ENCODE measurements at regions not wholly inside any gene's neighbourhood (a gene's known extent, or its start where the extent isn't known, plus 50 kb on each side); places are given as distances from the start of the nearest gene placed in this dataset.

DNA sequence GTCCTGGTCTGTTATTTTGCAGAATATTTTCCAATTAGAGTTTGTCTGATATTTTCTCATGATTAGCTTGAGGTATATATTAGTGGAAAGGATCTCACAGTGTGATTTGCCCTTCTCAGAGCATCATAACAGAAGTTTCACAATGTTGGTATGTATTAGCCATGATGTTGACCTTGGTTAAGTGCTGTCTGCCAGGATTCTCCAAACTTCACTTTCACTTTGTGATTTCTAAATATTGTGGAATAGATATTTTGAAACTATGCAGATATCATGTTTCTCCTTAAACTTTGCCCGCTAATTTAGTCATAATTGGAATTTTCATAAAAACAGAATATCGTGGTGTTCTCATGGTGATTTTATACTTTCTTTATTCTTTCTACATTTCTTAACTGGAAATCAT is 98.0 kb upstream of the DEPDC1 start:
- Histone ChIP-seq H3K27me3 (ENCODE audit: insufficient read depth, poor library complexity, severe bottlenecking) (no peaks in the 10 kb centered on the region), H3K4me3 (replicated peaks; ENCODE audit: insufficient read depth, low read length) (no peak overlapping the region), H3K27ac (replicated peaks) (no peak overlapping the region)
- TF ChIP-seq GABPA (IDR thresholded peaks at IDR 0.05; ENCODE audit: low read depth), result no peak
- no peak for TF ChIP-seq POLR2AphosphoS5 (IDR thresholded peaks at IDR 0.05; ENCODE audit: low read depth)
- TF ChIP-seq, protein P1, sequence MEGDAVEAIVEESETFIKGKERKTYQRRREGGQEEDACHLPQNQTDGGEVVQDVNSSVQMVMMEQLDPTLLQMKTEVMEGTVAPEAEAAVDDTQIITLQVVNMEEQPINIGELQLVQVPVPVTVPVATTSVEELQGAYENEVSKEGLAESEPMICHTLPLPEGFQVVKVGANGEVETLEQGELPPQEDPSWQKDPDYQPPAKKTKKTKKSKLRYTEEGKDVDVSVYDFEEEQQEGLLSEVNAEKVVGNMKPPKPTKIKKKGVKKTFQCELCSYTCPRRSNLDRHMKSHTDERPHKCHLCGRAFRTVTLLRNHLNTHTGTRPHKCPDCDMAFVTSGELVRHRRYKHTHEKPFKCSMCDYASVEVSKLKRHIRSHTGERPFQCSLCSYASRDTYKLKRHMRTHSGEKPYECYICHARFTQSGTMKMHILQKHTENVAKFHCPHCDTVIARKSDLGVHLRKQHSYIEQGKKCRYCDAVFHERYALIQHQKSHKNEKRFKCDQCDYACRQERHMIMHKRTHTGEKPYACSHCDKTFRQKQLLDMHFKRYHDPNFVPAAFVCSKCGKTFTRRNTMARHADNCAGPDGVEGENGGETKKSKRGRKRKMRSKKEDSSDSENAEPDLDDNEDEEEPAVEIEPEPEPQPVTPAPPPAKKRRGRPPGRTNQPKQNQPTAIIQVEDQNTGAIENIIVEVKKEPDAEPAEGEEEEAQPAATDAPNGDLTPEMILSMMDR (IDR thresholded peaks at IDR 0.05; ENCODE audit: insufficient read depth, low read length), result no peak
- TF ChIP-seq, protein P2, sequence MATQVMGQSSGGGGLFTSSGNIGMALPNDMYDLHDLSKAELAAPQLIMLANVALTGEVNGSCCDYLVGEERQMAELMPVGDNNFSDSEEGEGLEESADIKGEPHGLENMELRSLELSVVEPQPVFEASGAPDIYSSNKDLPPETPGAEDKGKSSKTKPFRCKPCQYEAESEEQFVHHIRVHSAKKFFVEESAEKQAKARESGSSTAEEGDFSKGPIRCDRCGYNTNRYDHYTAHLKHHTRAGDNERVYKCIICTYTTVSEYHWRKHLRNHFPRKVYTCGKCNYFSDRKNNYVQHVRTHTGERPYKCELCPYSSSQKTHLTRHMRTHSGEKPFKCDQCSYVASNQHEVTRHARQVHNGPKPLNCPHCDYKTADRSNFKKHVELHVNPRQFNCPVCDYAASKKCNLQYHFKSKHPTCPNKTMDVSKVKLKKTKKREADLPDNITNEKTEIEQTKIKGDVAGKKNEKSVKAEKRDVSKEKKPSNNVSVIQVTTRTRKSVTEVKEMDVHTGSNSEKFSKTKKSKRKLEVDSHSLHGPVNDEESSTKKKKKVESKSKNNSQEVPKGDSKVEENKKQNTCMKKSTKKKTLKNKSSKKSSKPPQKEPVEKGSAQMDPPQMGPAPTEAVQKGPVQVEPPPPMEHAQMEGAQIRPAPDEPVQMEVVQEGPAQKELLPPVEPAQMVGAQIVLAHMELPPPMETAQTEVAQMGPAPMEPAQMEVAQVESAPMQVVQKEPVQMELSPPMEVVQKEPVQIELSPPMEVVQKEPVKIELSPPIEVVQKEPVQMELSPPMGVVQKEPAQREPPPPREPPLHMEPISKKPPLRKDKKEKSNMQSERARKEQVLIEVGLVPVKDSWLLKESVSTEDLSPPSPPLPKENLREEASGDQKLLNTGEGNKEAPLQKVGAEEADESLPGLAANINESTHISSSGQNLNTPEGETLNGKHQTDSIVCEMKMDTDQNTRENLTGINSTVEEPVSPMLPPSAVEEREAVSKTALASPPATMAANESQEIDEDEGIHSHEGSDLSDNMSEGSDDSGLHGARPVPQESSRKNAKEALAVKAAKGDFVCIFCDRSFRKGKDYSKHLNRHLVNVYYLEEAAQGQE (IDR thresholded peaks at IDR 0.05; ENCODE audit: insufficient replicate concordance, low read depth), result no peak
- TF ChIP-seq SPI1 (IDR thresholded peaks at IDR 0.05; ENCODE audit: borderline replicate concordance, low read depth), result no peak
- no peak for DNase-seq (ENCODE audit: low read depth in 1 of 2, low spot score in 1 of 2)

DNA sequence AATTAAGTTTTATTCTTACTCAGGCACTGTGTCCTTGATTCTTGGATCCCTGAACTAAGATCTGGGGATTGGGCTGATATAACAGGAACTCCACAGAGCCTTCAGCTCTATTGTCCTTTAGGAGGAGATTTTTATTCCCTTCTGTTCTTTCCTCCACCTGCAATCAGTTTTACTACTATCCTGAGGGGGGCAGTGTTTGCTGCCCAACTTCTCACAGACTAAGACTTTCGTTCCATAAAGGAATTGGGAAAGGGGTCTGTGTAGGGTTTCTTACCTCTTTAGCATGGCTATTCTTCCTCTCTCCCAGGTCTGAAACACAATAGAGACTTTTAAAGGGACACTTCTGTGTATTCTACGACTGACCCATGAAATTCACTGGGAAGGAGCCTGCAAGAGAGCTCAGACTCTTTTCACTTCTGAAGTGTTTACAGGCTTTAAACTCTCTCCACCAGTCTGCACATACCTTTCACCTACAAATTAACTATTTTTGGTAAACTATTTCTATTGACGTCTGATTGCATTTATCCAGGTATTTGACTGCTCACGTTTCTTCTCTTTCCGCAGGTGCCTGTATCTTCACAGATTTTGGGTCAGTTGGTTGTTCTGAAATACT is 103.3 kb upstream of the DEPDC1 start:
- Histone ChIP-seq H3K4me3 (replicated peaks; ENCODE audit: insufficient read depth, low read length) (no peak overlapping the region), H3K27ac (replicated peaks) (no peak overlapping the region), H3K27me3 (ENCODE audit: insufficient read depth, poor library complexity, severe bottlenecking) (no peaks in the 10 kb centered on the region)
- TF ChIP-seq POLR2AphosphoS5 (IDR thresholded peaks at IDR 0.05; ENCODE audit: low read depth), result no peak
- TF ChIP-seq, protein P2 (IDR thresholded peaks at IDR 0.05; ENCODE audit: insufficient replicate concordance, low read depth), result no peak
- TF ChIP-seq, protein P1 (IDR thresholded peaks at IDR 0.05; ENCODE audit: insufficient read depth, low read length), result no peak
- no peak for TF ChIP-seq GABPA (IDR thresholded peaks at IDR 0.05; ENCODE audit: low read depth)
- TF ChIP-seq SPI1 (IDR thresholded peaks at IDR 0.05; ENCODE audit: borderline replicate concordance, low read depth), result no peak
- DNase-seq (ENCODE audit: low read depth in 1 of 2, low spot score in 1 of 2), result no peak

DNA sequence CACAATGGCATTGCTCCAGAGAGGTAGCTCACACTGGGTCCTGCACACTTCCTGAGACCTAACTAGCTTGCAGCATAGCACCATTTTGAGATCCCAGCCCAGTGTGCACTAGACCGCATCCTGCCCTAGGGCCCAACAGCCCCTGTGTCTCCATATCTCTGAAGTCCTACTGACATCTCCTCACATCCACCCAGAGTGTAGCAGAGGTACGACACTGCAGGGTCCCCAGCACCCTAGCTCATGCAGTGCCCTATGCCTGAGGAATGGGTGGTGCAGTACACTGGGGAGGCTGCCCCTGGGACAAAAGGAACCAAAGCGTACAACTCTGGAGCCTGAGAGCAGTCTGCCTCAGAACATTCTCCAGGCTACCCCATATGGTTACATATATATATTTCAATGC is 111.4 kb upstream of the DEPDC1 start:
- H3K4me3 ChIP-seq (replicated peaks; ENCODE audit: insufficient read depth, low read length), result no peak overlapping the region
- H3K27ac ChIP-seq (replicated peaks), result no peak overlapping the region
- DNase-seq (ENCODE audit: low read depth in 1 of 2, low spot score in 1 of 2), result no peak
- H3K27me3 ChIP-seq (ENCODE audit: insufficient read depth, poor library complexity, severe bottlenecking), result no peaks in the 10 kb centered on the region
- TF ChIP-seq GABPA (IDR thresholded peaks at IDR 0.05; ENCODE audit: low read depth), result no peak
- no peak for TF ChIP-seq SPI1 (IDR thresholded peaks at IDR 0.05; ENCODE audit: borderline replicate concordance, low read depth)
- TF ChIP-seq, protein P2 (IDR thresholded peaks at IDR 0.05; ENCODE audit: insufficient replicate concordance, low read depth), result no peak
- TF ChIP-seq, protein P1 (IDR thresholded peaks at IDR 0.05; ENCODE audit: insufficient read depth, low read length), result no peak
- no peak for TF ChIP-seq POLR2AphosphoS5 (IDR thresholded peaks at IDR 0.05; ENCODE audit: low read depth)

Measured in HL-60 (cell line).